Hepatocyte (in vitro differentiated cells): ENCODE measurements at regions not wholly inside any gene's neighbourhood (a gene's known extent, or its start where the extent isn't known, plus 50 kb on each side); places are given as distances from the start of the nearest gene placed in this dataset.

Experiments
- EZH2 ChIP-seq: fragments of 200-600 bp; sonication (generic); IDR thresholded peaks from 2 replicates; pipeline ENCODE4 v1.6.1; 2016; ENCODE audit warnings: antibody characterized with exemption, mild to moderate bottlenecking, borderline replicate concordance
- EZH2phosphoT487 ChIP-seq: fragments of 200-600 bp; sonication (generic); IDR thresholded peaks from one replicate; pipeline ENCODE4 v1.6.1; 2018; ENCODE audit warnings: antibody characterized with exemption, mild to moderate bottlenecking, low read depth, moderate library complexity; ENCODE audit not compliant: unreplicated experiment, severe bottlenecking
- TF ChIP-seq, protein P1 (sequence below): fragments of 200-600 bp; sonication (generic); IDR thresholded peaks from 2 replicates; pipeline ENCODE4 v1.5.1; 2016; ENCODE audit warnings: antibody characterized with exemption, mild to moderate bottlenecking; ENCODE audit not compliant: poor library complexity

- TF ChIP-seq, protein P1, sequence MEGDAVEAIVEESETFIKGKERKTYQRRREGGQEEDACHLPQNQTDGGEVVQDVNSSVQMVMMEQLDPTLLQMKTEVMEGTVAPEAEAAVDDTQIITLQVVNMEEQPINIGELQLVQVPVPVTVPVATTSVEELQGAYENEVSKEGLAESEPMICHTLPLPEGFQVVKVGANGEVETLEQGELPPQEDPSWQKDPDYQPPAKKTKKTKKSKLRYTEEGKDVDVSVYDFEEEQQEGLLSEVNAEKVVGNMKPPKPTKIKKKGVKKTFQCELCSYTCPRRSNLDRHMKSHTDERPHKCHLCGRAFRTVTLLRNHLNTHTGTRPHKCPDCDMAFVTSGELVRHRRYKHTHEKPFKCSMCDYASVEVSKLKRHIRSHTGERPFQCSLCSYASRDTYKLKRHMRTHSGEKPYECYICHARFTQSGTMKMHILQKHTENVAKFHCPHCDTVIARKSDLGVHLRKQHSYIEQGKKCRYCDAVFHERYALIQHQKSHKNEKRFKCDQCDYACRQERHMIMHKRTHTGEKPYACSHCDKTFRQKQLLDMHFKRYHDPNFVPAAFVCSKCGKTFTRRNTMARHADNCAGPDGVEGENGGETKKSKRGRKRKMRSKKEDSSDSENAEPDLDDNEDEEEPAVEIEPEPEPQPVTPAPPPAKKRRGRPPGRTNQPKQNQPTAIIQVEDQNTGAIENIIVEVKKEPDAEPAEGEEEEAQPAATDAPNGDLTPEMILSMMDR: no peak
- no peak for TF ChIP-seq EZH2phosphoT487
- no peak for TF ChIP-seq EZH2
Observed at GRCh38 chr16:6031567-6031966, 934.0 kb upstream of the EEF2KMT start.
